ENCODE measurements at regions not wholly inside any gene's neighbourhood (a gene's known extent, or its start where the extent isn't known, plus 50 kb on each side); places are given as distances from the start of the nearest gene placed in this dataset.

- TF ChIP-seq CTCF (IDR thresholded peaks at IDR 0.05) (no peak), POLR2A (IDR thresholded peaks at IDR 0.05) (no peak)
- intact Hi-C loops (cut with DNase I; ENCODE audit: low total_unique reads) = no loop called here
These were observed 170.3 kb upstream of the DUSP10 start for GRCh38 chr1:221912230-221912629.

GRCh38 chr1:221911714-221912113, 169.8 kb upstream of the DUSP10 start:
- WGBS, 2 donors = 71 to 75% methylated on average over 1 of the region's 1 CpG
- H3K4me3 ChIP-seq (ENCODE audit: low read depth, poor library complexity, severe bottlenecking) = no peak overlapping the region
- DNase-seq (ENCODE audit: low spot score in 2 of 2) = no peak
- TF ChIP-seq POLR2A (IDR thresholded peaks at IDR 0.05) (no peak), CTCF (IDR thresholded peaks at IDR 0.05) (no peak)
- intact Hi-C loops (cut with DNase I; ENCODE audit: low total_unique reads) = no loop called here

More at GRCh38 chr1:221912230-221912629, 170.3 kb upstream of the DUSP10 start:
- no peak for DNase-seq (ENCODE audit: low spot score in 2 of 2)
- no peak overlapping the region for H3K4me3 ChIP-seq (ENCODE audit: low read depth, poor library complexity, severe bottlenecking)

- no peak for TF ChIP-seq CTCF (IDR thresholded peaks at IDR 0.05)
- no peak for TF ChIP-seq POLR2A (IDR thresholded peaks at IDR 0.05)
- no peak overlapping the region for H3K4me3 ChIP-seq (ENCODE audit: low read depth, poor library complexity, severe bottlenecking)
- 82 to 89% methylated on average over 4 of the region's 4 CpGs for WGBS, 2 donors
- no peak for DNase-seq (ENCODE audit: low spot score in 2 of 2)
- intact Hi-C loops (cut with DNase I; ENCODE audit: low total_unique reads) = no loop called here
These were observed 168.3 kb upstream of the DUSP10 start for GRCh38 chr1:221910222-221910621.

GRCh38 chr1:221908573-221908972, 166.7 kb upstream of the DUSP10 start:
- intact Hi-C loops (cut with DNase I; ENCODE audit: low total_unique reads) = no loop called here
- TF ChIP-seq POLR2A (IDR thresholded peaks at IDR 0.05) (no peak), CTCF (IDR thresholded peaks at IDR 0.05) (no peak)
- DNase-seq (ENCODE audit: low spot score in 2 of 2) = no peak
- no peak overlapping the region for H3K4me3 ChIP-seq (ENCODE audit: low read depth, poor library complexity, severe bottlenecking)
- 70 to 79% methylated on average over 4 of the region's 4 CpGs for WGBS, 2 donors

GRCh38 chr1:221907166-221907932, 165.5 kb upstream of the DUSP10 start:
- no peak overlapping the region for H3K4me3 ChIP-seq (ENCODE audit: low read depth, poor library complexity, severe bottlenecking)
- TF ChIP-seq POLR2A (IDR thresholded peaks at IDR 0.05) (no peak), CTCF (IDR thresholded peaks at IDR 0.05) (no peak)
- no peak for DNase-seq (ENCODE audit: low spot score in 2 of 2)
- 58 to 67% methylated on average over 8 of the region's 8 CpGs for WGBS, 2 donors
- intact Hi-C loops (cut with DNase I; ENCODE audit: low total_unique reads) = no loop called here

- DNase-seq (ENCODE audit: low spot score in 2 of 2) = no peak
- intact Hi-C loops (cut with DNase I; ENCODE audit: low total_unique reads) = no loop called here
- 41 to 76% methylated on average over 2 of the region's 2 CpGs for whole genome bisulfite sequencing, 2 donors
- TF ChIP-seq POLR2A (IDR thresholded peaks at IDR 0.05) (no peak), CTCF (IDR thresholded peaks at IDR 0.05) (no peak)
- H3K4me3 ChIP-seq (ENCODE audit: low read depth, poor library complexity, severe bottlenecking) = no peak overlapping the region
These were observed 163.9 kb upstream of the DUSP10 start for GRCh38 chr1:221905802-221906201.
